IPS DF 4.7 (cell line): ENCODE measurements at regions not wholly inside any gene's neighbourhood (a gene's known extent, or its start where the extent isn't known, plus 50 kb on each side); places are given as distances from the start of the nearest gene placed in this dataset.
"Not testable (repeated sequence)": the region's sequence is repeated elsewhere in the genome, so short reads cannot be mapped to it uniquely, and the experiment has no call there.

Source experiments
- DNase-seq: peaks from one replicate; pipeline ENCODE4 v3.0.0-alpha.2; 2013; ENCODE audit warnings: low spot score; ENCODE audit errors: extremely low read depth

- no peak for DNase-seq
These were observed 124.8 kb upstream of the GRIK3 start for GRCh38 chr1:37159102-37159501.

DNA sequence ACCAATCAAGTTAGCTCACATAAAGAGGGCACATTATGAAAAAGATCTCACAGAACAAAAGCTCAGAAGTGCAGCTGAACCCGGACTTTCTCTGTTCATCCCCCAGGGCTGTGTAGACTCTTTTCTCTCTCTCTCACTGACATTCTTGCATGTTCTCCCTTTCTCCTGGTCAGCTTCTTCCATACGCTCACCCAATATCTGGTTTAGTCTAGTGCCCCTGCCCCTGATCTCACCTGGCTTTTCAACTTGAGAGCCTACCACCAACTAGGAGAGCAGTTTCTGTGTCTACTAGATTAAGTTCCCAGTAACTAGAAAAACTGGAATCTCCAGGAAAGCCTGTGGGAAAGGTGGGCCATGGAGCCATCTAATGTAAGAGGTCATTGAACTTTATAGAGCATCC lies 126.9 kb upstream of the GRIK3 start:
- no peak for DNase-seq

GRCh38 chr1:37162059-37162458 lies 127.7 kb upstream of the GRIK3 start:
- no peak for DNase-seq

GRCh38 chr1:37166005-37166404 lies 131.7 kb upstream of the GRIK3 start:
- no peak for DNase-seq

GRCh38 chr1:37167479-37167878 lies 133.2 kb upstream of the GRIK3 start:
- DNase-seq = no peak

DNA sequence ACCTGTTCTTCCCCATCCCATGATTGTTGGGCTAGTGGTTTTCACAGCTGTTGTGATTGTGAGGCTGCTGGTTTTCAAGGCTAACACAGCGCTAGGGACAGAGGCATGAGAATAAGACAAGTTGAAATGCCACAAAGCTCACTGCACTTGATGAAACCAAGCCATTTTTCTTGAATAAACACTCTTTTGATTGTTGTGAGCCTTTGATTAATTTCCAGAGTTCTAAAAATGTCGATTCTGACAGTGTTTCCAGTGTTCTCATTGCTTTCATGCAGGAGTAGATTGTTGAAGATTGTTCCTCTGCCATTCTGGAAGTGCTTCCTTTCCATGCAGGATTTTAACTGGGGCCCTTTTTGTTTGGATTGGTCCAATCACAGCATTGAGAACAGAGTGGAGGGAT lies 134.9 kb upstream of the GRIK3 start:
- DNase-seq = no peak

GRCh38 chr1:37169743-37170275 lies 135.5 kb upstream of the GRIK3 start:
- DNase-seq = no peak

- no peak for DNase-seq
These were observed 137.4 kb upstream of the GRIK3 start for GRCh38 chr1:37171691-37172090.

DNA sequence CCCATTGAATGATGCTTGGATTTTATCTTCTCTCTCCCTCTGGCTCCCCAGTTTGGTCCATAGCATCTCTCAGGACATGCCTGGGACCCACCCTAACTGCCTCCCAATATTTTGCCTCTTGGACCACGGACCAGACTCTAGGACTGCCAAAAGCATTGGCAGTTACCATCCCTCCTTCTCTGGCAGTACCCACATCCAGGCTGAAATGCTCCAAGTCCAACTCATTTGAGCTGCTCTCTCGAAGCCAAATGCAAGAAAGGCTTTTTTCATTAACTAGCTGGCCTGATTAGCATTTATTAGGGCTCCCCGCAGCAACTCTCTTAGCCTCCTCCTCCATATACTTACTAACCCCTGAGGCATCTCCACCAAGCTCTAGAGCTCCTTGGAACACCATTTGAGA lies 140.0 kb upstream of the GRIK3 start:
- no peak for DNase-seq

DNA sequence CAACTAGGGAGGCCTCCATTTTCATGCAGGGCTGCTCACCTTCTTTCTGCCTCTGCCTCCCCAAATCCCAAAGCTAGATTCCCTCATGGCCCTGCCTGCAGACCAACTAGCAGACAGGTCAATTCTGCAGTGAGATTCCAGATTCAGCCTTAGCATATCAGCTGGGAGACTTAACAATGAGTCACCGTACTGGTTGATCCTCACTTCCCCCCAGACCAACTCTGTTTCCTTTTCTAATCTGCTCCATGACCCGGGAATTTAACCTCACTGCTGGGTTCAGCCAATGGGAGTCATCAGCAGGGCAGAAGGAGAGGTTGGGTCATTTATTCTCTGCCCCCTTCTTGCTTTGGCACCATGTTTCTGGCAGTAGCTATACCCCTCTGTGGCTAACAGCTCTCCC lies 140.6 kb upstream of the GRIK3 start:
- DNase-seq = no peak

DNA sequence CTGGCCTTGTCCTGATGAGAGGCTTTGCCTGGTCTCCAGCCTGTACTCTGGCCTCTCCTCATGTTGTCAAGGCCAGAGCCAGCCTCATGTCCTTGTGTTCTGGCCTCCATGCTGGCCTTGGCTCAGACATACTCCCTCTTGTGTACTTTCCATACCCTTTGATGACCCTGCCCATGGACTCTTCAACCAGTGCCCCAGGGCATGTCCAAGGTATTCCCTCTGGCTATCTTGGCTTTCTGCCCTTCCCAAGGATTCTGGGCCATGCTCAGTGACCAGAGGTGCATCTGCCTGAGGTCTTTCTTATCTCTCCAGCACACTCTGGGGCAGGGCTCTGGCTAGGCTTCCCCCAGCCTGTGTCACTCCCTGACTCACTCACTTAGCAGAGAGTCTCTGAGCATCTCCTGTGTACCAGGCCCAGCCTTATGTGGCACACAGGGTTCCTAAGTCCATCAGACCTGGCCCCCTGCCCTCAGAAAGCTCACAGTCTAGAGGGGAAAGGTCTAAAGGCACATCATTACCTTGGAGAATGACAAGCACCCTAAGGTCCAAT lies 141.4 kb upstream of the GRIK3 start:
- DNase-seq = no peak

DNA sequence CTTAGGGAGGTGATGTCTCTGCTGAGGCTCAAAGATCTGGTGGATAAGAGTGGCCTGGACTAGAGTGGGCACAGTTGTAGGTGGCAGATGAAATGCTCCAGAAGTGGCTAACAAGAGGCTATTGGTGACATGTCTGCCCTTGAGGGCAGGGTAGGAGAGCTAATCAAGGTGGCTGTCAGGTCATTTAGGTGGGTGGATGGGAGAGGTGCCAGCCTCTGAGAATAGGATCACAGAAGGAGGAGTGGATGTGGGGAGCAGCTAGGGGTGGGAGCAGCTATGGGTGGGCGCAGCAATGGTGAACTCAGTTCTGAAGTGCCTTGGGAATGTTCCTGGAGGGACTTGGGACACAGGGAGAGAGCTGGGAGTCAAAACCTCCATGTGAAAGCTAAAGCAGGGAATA lies 142.0 kb upstream of the GRIK3 start:
- DNase-seq = no peak

DNA sequence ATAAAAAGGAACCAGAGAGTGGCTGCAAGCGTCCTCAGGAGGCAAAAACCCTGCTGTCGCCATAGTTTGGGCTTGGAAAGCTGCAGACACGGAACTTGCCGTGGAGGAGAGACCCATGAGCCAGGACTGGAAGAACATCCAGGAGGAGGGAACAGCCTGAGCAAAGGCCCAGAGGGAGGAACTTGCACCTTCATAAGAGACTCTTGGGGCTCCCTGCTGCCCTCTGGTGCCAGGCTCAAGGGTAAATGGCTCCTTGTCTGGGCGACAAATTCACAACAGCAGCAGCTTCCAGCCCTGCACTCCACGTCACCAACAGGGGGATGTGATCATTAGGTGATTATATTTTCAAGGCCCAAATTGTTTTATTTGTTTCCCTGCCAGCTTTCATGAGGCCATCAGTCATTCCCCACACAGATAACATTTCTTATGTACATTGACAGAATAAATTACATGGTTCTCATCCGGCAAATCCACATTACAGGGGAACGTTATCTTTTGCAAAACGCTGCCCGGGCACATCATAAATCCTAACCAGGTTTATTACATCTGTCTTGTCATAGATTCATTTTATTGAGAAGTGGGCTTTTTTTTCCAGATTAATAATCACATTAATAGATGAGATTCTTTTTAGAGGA lies 143.0 kb upstream of the GRIK3 start:
- DNase-seq = peak; percentile 58

DNA sequence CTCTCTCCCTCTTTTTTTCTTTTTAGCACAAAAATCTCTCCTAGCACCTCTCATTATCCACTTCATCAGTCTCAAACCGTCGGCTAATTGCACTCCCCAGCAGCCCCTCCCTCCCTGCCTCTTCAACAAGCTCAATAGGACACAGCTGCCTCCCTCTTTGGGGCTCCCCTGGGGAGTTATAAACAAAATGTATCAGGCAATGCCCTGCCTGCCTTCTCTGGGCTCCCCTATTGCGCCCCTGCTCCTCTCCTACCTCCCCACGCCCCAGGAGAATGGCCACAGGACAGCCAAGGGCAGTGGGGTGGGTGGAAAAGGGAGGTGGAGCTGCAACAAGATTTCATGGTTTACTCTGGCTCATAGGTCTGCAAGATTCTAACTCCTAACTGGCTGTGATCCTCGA lies 147.1 kb upstream of the GRIK3 start:
- DNase-seq = no peak

DNA sequence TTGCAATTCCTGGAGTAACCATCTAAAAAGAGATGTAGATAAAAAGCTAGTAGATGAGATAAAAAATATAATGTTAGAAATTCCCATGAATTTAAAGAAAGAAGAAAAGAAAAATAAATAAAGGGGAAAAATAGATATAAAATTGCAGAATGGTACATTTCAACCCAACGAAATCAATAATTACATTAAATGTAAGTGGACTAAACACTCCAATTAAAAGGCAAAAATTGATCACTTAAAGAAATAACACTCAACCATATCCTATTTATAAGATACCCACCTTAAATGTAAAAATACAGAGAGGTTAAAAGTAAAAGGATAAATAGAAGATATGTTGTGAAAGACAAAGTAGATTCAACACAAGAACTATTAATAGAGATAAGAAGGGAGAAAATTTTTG lies 150.5 kb upstream of the GRIK3 start:
- no peak for DNase-seq

GRCh38 chr1:37186246-37186756 lies 152.0 kb upstream of the GRIK3 start:
- DNase-seq = no peak

GRCh38 chr1:37189111-37189510 lies 154.8 kb upstream of the GRIK3 start:
- no peak for DNase-seq

- no peak for DNase-seq
These were observed 163.1 kb upstream of the GRIK3 start for GRCh38 chr1:37197411-37197810.

GRCh38 chr1:37214305-37214704 lies 180.0 kb upstream of the GRIK3 start:
- DNase-seq = not testable (repeated sequence)

DNA sequence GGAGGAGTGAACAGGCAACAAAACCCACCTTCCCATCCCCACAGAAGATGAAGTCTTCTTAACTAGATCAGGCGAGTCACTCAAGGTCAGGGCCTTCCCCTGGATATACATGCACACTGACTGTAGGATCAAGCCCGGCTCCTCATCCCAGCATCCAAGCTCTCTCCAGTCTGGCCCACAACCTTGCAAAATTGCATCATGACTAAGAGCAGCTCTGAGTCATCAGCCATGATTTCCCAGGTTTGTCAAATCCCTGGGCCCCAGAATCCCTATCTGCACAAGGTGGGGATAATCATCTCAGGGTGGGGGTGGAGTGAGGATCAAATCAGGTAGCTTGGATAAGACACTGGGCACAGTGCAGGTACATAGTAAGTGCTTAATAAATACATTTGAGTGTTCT lies 199.3 kb upstream of the GRIK3 start:
- no peak for DNase-seq

DNA sequence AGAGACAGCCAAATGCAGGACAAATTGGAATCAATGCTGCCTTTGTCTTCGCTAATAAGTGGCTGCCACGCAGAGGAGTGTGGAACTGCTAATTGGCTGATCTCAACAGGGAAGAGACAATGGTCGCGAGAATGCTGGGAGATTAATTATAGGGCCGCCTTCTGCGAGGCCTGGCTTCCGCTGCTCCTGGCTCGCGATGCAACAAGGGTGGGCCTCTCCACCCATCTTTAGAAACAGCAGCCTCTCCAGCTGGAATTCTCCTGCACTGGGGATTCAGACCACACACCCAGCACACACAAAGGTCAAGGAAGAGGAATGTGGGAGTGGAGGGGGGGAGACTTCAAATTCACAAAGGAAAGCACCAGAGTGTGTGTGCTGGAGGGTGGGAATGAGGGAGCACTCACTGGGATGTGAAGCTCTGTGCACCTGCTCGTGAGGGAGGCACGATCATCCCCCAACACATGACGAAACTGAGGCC lies 200.7 kb upstream of the GRIK3 start:
- DNase-seq = no peak

DNA sequence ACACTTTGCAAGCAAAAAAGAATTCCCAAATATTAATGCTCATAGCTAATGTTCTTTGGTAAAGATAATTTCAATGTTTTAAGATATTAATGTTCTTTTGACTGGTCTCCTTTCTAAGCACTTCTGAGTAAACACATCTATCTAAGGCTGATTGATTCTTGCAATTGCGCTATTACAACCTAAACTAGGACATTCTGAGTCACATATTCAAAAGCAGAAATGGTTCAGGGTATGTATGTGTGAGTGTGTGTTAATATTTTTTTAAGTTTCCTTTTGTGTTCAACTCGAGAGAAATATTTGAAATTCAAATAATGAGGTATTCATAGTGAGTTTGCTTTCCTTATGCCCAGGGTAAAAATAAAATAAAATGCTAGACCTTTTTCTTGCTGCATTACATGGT lies 203.6 kb upstream of the GRIK3 start:
- no peak for DNase-seq
